SIG-M5 treated with dmso at 0.1 percent for 504 hours (cell line): ENCODE measurements at regions not wholly inside any gene's neighbourhood (a gene's known extent, or its start where the extent isn't known, plus 50 kb on each side); places are given as distances from the start of the nearest gene placed in this dataset.
"Not testable (repeated sequence)": the region's sequence is repeated elsewhere in the genome, so short reads cannot be mapped to it uniquely, and the experiment has no call there.

Experiments used
- DNase-seq: peaks from one replicate; lab custom pipeline; 2025; ENCODE audit not compliant: unreplicated experiment; lab: John Stamatoyannopoulos, UW

GRCh38 chr10:33867199-33867789, 532.8 kb upstream of the NRP1 start:
- DNase-seq = not testable (repeated sequence)

GRCh38 chr10:33863352-33863751, 528.9 kb upstream of the NRP1 start:
- no peak for DNase-seq

GRCh38 chr10:33862536-33863105, 528.2 kb upstream of the NRP1 start:
- no peak for DNase-seq

- DNase-seq = no peak
Observed at GRCh38 chr10:33861833-33862232, 527.4 kb upstream of the NRP1 start.

GRCh38 chr10:33861016-33861704, 526.7 kb upstream of the NRP1 start:
- DNase-seq = no peak

GRCh38 chr10:33860552-33860951, 526.1 kb upstream of the NRP1 start:
- DNase-seq = no peak

GRCh38 chr10:33859319-33860022, 525.0 kb upstream of the NRP1 start:
- DNase-seq = no peak

GRCh38 chr10:33858326-33858725, 523.9 kb upstream of the NRP1 start:
- no peak for DNase-seq

- not testable (repeated sequence) for DNase-seq
Observed at GRCh38 chr10:33853221-33853620, 518.8 kb upstream of the NRP1 start.

GRCh38 chr10:33843379-33843778, 508.9 kb upstream of the NRP1 start:
- no peak for DNase-seq

- no peak for DNase-seq
Observed at GRCh38 chr10:33841678-33842077, 507.2 kb upstream of the NRP1 start.

GRCh38 chr10:33838731-33839130, 504.3 kb upstream of the NRP1 start:
- DNase-seq = no peak

GRCh38 chr10:33837736-33838135, 503.3 kb upstream of the NRP1 start:
- no peak for DNase-seq

- DNase-seq = no peak
Observed at GRCh38 chr10:33835556-33835955, 501.1 kb upstream of the NRP1 start.

- no peak for DNase-seq
Observed at GRCh38 chr10:33833566-33833965, 499.1 kb upstream of the NRP1 start.

- no peak for DNase-seq
Observed at GRCh38 chr10:33832124-33832787, 497.8 kb upstream of the NRP1 start.

- DNase-seq = no peak
Observed at GRCh38 chr10:33831591-33831990, 497.1 kb upstream of the NRP1 start.

GRCh38 chr10:33829899-33830298, 495.4 kb upstream of the NRP1 start:
- not testable (repeated sequence) for DNase-seq

GRCh38 chr10:33828592-33828991, 494.1 kb upstream of the NRP1 start:
- DNase-seq = no peak

GRCh38 chr10:33826186-33826585, 491.7 kb upstream of the NRP1 start:
- no peak for DNase-seq

- no peak for DNase-seq
Observed at GRCh38 chr10:33822774-33823173, 488.3 kb upstream of the NRP1 start.
